ENCODE measurements at regions not wholly inside any gene's neighbourhood (a gene's known extent, or its start where the extent isn't known, plus 50 kb on each side); places are given as distances from the start of the nearest gene placed in this dataset.

- TF ChIP-seq CTCF (IDR thresholded peaks at IDR 0.05) (no peak), EP300 (IDR thresholded peaks at IDR 0.05) (no peak), POLR2AphosphoS5 (IDR thresholded peaks at IDR 0.05) (no peak)
These were observed 70.4 kb upstream of the BTG1 start for GRCh38 chr12:92216092-92216491.
